Body of pancreas (tissue), 4 donors: ENCODE measurements at regions not wholly inside any gene's neighbourhood (a gene's known extent, or its start where the extent isn't known, plus 50 kb on each side); places are given as distances from the start of the nearest gene placed in this dataset.

Experiments used
- CTCF ChIP-seq, 7 experiments: fragments of 450-650 bp in 4 of 7; fragments of 200-600 bp in 3 of 7; sonication (generic) in 3 of 7; IDR thresholded peaks; one replicate each; pipeline ENCODE4 v1.5.1; 2016 to 2019; ENCODE audit warnings: antibody characterized with exemption in 7 of 7
- POLR2A ChIP-seq, 3 donors: fragments of 450-650 bp; IDR thresholded peaks; one replicate each; pipeline ENCODE4 v1.6.1; 2016; ENCODE audit warnings: antibody characterized with exemption in 3 of 3, mild to moderate bottlenecking in 2 of 3

- TF ChIP-seq CTCF (IDR thresholded peaks at IDR 0.05) (no peak), POLR2A (IDR thresholded peaks at IDR 0.05) (no peak)
Observed at GRCh38 chr5:97903742-97904141, 720.7 kb upstream of the RIOK2 start.
